Effector memory CD4-positive, alpha-beta T cell (primary cell): ENCODE measurements at regions not wholly inside any gene's neighbourhood (a gene's known extent, or its start where the extent isn't known, plus 50 kb on each side); places are given as distances from the start of the nearest gene placed in this dataset.

Experiments used
- DNase-seq, 3 donors: peaks; one replicate each; pipeline ENCODE4 v3.0.0-alpha.2; 2020
- H3K27ac ChIP-seq: 2 replicates; pipeline ENCODE4 v1.7.0; 2013; ENCODE audit warnings: mild to moderate bottlenecking, low read length, moderate library complexity; ENCODE audit not compliant: insufficient read depth, poor library complexity, severe bottlenecking
- H3K27me3 ChIP-seq: replicated peaks from 2 replicates; pipeline ENCODE4 v1.7.0; 2013; ENCODE audit warnings: mild to moderate bottlenecking, low read length; ENCODE audit not compliant: insufficient read depth, control insufficient read depth, poor library complexity, severe bottlenecking
- H3K36me3 ChIP-seq: 2 replicates; pipeline ENCODE4 v1.7.0; 2013; ENCODE audit warnings: mild to moderate bottlenecking, low read length, moderate library complexity; ENCODE audit not compliant: control insufficient read depth, insufficient read depth
- H3K4me1 ChIP-seq: 2 replicates; pipeline ENCODE4 v1.7.0; 2013; ENCODE audit warnings: low read length, mild to moderate bottlenecking; ENCODE audit not compliant: control insufficient read depth, insufficient read depth, poor library complexity, severe bottlenecking
- H3K4me3 ChIP-seq: 2 replicates; pipeline ENCODE4 v1.7.0; 2013; ENCODE audit warnings: low read length, low read depth, mild to moderate bottlenecking; ENCODE audit not compliant: insufficient read depth, poor library complexity, severe bottlenecking
- H3K9me3 ChIP-seq: 2 replicates; pipeline ENCODE4 v1.7.0; 2013; ENCODE audit warnings: mild to moderate bottlenecking, low read length, moderate library complexity; ENCODE audit not compliant: control insufficient read depth

DNA sequence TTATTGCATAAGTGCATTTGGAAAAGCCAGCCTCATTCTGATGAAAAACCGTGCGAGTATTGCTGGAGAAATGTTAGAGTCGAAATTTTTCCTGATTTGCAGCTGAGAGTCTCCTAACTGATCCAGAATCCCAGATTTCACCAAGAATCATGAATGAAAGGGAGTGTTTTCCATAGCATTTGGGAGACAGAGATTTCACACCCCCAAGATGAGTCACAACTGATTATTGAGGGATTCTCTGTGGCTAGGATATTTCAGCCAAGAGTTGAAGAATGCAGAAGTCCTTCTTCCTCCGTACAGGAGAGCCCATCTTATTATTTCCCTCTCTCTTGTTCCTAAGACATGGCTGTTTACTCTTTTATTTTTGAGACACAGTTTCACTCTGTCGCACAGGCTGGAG is 82.2 kb upstream of the SALL4 start:
- no peak for DNase-seq
- no peaks in the 10 kb centered on the region for H3K9me3 ChIP-seq
- no peaks in the 10 kb centered on the region for H3K27me3 ChIP-seq

DNA sequence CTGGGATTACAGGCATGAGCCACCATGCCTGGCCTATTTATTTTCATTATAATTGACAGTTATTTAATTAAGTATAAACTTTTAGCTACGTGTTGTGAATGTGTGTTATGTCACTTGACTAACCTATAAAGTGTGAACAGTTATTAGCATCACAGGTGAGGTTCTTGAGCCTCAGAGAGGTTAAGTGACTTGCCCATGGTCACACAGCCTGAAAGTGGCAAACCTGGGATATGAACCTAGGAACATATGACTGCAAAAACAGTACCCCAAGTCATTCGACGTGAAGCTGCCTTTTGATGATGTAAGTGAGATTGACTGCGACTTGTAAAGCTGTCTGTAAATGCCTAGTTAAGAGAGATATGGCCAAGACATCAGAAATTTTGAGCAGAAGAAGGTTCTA is 77.9 kb upstream of the SALL4 start:
- H3K36me3 ChIP-seq: no peaks in the 10 kb centered on the region
- no peak overlapping the region for H3K27ac ChIP-seq
- H3K4me1 ChIP-seq: no peaks in the 10 kb centered on the region

More for the DNA sequence above, 82.2 kb upstream of the SALL4 start:
- H3K27ac ChIP-seq: no peak overlapping the region
- no peaks in the 10 kb centered on the region for H3K36me3 ChIP-seq
- H3K4me1 ChIP-seq: no peaks in the 10 kb centered on the region
- no peak overlapping the region for H3K4me3 ChIP-seq

DNA sequence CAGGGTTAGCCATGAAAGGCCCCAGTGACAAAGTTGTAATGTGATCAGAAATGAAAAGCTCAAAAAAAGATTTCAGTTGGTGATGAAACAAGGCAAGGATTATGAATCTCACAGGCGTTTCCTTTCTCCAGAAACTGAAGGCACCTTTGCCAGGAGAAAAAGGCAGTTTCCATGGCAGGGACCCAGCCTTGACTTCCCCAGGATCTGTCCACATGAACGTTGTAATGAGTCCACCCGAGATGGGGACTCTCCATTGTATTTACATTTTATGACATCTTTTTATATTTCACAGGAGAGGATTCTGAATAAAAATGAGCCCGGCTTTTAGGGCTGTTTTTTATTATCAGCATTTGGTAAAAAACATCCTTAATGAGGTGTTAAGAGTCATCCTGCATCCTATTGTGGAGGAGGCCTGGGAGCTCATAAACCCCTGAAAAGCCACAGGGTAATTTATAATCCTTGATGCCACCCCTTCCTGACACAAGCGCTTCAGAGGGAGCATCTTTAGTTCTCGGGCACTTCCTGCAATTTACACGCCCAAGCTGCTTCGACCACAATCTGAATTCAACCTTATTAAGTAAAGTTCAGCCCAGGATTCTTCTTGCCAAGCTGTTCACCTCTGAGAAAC is 74.1 kb upstream of the SALL4 start:
- DNase-seq: no peak

More for the DNA sequence above, 77.9 kb upstream of the SALL4 start:
- H3K4me3 ChIP-seq: no peak overlapping the region
- H3K9me3 ChIP-seq: no peaks in the 10 kb centered on the region
- H3K27me3 ChIP-seq: no peaks in the 10 kb centered on the region
- DNase-seq: no peak

DNA sequence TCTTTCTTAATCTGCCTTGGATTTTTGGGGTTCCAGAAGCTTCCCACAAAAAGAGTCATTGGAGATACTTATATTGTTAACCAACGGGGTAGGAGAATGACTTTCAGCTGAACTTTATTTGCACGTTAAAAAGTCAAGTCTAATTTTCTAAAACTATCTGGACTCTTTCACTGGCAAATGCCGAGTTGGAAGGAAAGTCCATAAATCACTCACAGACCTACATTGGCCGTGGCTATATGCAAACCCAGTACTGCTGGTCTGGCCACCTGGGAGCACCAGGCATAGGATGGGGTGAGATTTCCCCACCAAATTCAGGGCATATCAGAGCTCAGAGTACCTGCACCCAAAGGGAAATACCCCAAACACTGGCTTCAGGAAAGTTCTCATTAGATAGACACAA is 71.3 kb upstream of the SALL4 start:
- no peaks in the 10 kb centered on the region for H3K9me3 ChIP-seq
- no peaks in the 10 kb centered on the region for H3K27me3 ChIP-seq
- no peak overlapping the region for H3K27ac ChIP-seq
- H3K4me3 ChIP-seq: no peak overlapping the region
- no peaks in the 10 kb centered on the region for H3K36me3 ChIP-seq
- DNase-seq: no peak
- H3K4me1 ChIP-seq: no peaks in the 10 kb centered on the region

More for the DNA sequence above, 74.1 kb upstream of the SALL4 start:
- no peaks in the 10 kb centered on the region for H3K4me1 ChIP-seq
- no peak overlapping the region for H3K27ac ChIP-seq
- no peak overlapping the region for H3K4me3 ChIP-seq
- no peaks in the 10 kb centered on the region for H3K9me3 ChIP-seq
- H3K27me3 ChIP-seq: no peaks in the 10 kb centered on the region
- H3K36me3 ChIP-seq: no peaks in the 10 kb centered on the region

GRCh38 chr20:51871943-51872342 is 69.6 kb upstream of the SALL4 start:
- no peaks in the 10 kb centered on the region for H3K27me3 ChIP-seq
- H3K4me1 ChIP-seq: no peaks in the 10 kb centered on the region
- no peak overlapping the region for H3K4me3 ChIP-seq
- no peaks in the 10 kb centered on the region for H3K36me3 ChIP-seq
- H3K9me3 ChIP-seq: no peaks in the 10 kb centered on the region
- no peak overlapping the region for H3K27ac ChIP-seq
- no peak for DNase-seq

GRCh38 chr20:51869002-51869401 is 66.7 kb upstream of the SALL4 start:
- H3K9me3 ChIP-seq: no peaks in the 10 kb centered on the region
- DNase-seq: no peak
- no peak overlapping the region for H3K27ac ChIP-seq
- no peaks in the 10 kb centered on the region for H3K4me1 ChIP-seq
- H3K27me3 ChIP-seq: peaks cover 3% of the 10 kb centered on the region
- H3K4me3 ChIP-seq: no peak overlapping the region
- no peaks in the 10 kb centered on the region for H3K36me3 ChIP-seq

DNA sequence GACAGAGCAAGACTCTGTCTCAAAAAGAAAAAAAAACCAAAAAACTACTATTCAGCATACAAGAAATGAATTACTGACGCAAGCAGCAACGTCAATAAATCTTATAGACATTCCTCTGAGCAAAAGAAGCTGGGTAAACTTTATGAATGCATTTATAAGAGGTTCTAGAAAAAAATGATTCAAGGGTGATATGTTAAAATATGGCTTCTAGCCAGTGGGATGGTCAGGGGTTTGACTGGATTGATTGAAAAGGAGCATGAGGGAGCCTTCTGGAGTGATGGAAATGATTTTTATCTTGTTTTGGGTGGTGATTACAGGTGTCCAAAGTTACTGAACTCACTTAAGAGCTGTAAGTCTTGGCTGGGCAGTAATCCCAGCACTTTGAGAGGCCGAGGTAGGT is 64.9 kb upstream of the SALL4 start:
- DNase-seq: no peak
- Histone ChIP-seq H3K4me3 (no peak overlapping the region), H3K36me3 (no peaks in the 10 kb centered on the region), H3K27me3 (peaks cover 3% of the 10 kb centered on the region), H3K4me1 (no peaks in the 10 kb centered on the region), H3K9me3 (no peaks in the 10 kb centered on the region), H3K27ac (no peak overlapping the region)

DNA sequence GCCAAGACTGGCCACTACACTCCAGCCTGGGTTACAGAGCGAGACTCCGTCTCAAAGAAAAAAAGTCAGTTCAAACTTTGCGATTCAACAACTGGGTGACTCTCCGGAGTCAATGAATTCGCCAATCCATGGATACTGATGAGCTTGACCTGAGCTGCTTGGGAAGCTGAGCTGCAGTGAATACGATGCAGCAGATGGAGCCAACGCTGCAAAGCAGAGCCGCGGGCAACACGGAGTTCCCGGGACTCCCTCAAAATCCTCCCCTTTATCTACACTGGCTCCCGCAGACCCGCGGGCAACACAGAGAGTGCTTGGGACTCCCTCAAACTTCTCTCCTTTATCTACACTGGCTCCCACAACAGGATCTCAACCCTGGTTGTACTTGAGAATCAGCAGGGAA is 62.6 kb upstream of the SALL4 start:
- no peak for DNase-seq
- no peak overlapping the region for H3K4me3 ChIP-seq
- H3K27ac ChIP-seq: no peak overlapping the region
- H3K27me3 ChIP-seq: peaks cover 3% of the 10 kb centered on the region
- no peaks in the 10 kb centered on the region for H3K36me3 ChIP-seq
- H3K9me3 ChIP-seq: no peaks in the 10 kb centered on the region
- no peaks in the 10 kb centered on the region for H3K4me1 ChIP-seq

DNA sequence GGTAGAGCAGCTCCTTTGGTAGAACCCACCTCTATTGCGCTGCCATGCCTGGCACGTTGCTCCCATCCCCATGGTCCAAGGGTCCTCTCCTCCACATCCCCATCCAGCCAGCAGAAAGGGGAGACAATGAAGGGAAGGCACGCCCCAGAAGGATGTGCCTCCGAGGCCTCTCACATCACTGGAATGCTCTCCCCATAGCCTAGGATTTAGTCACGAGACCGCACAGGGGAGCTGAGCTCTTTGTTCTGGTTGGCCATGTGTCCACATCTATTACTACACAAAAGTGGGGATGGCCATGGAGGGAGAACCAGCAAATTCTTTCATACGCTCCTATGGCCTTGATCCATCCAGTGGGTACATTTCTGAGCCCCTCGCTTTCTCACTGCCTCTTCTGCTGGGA is 60.5 kb upstream of the SALL4 start:
- DNase-seq: no peak
- Histone ChIP-seq H3K27ac (no peak overlapping the region), H3K27me3 (peaks cover 3% of the 10 kb centered on the region), H3K4me3 (no peak overlapping the region), H3K4me1 (no peaks in the 10 kb centered on the region), H3K36me3 (no peaks in the 10 kb centered on the region), H3K9me3 (no peaks in the 10 kb centered on the region)

GRCh38 chr20:51861726-51862466 is 59.6 kb upstream of the SALL4 start:
- H3K27me3 ChIP-seq: peaks cover 3% of the 10 kb centered on the region
- no peaks in the 10 kb centered on the region for H3K4me1 ChIP-seq
- no peaks in the 10 kb centered on the region for H3K36me3 ChIP-seq
- H3K4me3 ChIP-seq: no peak overlapping the region
- H3K27ac ChIP-seq: no peak overlapping the region
- DNase-seq: no peak
- no peaks in the 10 kb centered on the region for H3K9me3 ChIP-seq
